Progenitor cell of endocrine pancreas (in vitro differentiated cells): ENCODE measurements at regions not wholly inside any gene's neighbourhood (a gene's known extent, or its start where the extent isn't known, plus 50 kb on each side); places are given as distances from the start of the nearest gene placed in this dataset.

ENCODE experiments used
- DNase-seq: peaks from one replicate; pipeline ENCODE4 v3.0.0; 2021; ENCODE audit warnings: low spot score; ENCODE audit not compliant: unreplicated experiment
- H3K27ac Mint-ChIP-seq: 2 replicates; pipeline ENCODE4 v1.8.0; 2021; ENCODE audit warnings: mild to moderate bottlenecking, moderate library complexity, mixed read lengths
- H3K27me3 Mint-ChIP-seq: 2 replicates; pipeline ENCODE4 v1.8.0; 2021; ENCODE audit warnings: mixed read lengths
- H3K36me3 Mint-ChIP-seq: 2 replicates; pipeline ENCODE4 v1.8.0; 2022; ENCODE audit warnings: mixed read lengths; ENCODE audit not compliant: insufficient read depth
- H3K4me1 Mint-ChIP-seq: 2 replicates; pipeline ENCODE4 v1.8.0; 2021; ENCODE audit warnings: low read depth, mixed read lengths
- H3K4me3 Mint-ChIP-seq: 2 replicates; pipeline ENCODE4 v1.8.0; 2021; ENCODE audit warnings: low read depth, mild to moderate bottlenecking, moderate library complexity, mixed read lengths
- H3K9me3 Mint-ChIP-seq: 2 replicates; pipeline ENCODE4 v1.8.0; 2021; ENCODE audit warnings: low read depth, mixed read lengths
- TF ChIP-seq, protein P1 (sequence below): fragments of 200-600 bp; sonication (generic); IDR thresholded peaks from one replicate; pipeline ENCODE4 v1.5.0; 2021; ENCODE audit warnings: antibody characterized with exemption, mild to moderate bottlenecking; ENCODE audit not compliant: unreplicated experiment

DNA sequence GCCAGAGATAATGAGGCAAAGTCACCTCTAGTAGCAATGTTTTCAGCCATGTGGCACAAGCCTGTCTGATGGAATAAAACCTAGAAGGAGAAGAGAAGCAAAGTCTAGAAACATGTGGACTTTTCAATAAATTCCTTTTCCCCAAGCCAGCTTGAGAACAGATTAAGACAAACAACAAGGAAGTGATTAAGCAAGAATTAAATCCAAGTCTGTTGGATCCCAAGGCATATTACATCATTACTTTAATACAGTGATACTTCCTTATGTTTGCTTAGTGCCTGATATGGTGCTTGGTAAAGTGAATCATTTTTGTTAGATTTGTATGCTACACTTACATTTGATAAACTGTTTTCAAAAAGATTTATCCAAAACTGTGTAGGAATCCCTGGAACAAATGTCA, 260.3 kb upstream of the FAM83B start:
- TF ChIP-seq, protein P1, sequence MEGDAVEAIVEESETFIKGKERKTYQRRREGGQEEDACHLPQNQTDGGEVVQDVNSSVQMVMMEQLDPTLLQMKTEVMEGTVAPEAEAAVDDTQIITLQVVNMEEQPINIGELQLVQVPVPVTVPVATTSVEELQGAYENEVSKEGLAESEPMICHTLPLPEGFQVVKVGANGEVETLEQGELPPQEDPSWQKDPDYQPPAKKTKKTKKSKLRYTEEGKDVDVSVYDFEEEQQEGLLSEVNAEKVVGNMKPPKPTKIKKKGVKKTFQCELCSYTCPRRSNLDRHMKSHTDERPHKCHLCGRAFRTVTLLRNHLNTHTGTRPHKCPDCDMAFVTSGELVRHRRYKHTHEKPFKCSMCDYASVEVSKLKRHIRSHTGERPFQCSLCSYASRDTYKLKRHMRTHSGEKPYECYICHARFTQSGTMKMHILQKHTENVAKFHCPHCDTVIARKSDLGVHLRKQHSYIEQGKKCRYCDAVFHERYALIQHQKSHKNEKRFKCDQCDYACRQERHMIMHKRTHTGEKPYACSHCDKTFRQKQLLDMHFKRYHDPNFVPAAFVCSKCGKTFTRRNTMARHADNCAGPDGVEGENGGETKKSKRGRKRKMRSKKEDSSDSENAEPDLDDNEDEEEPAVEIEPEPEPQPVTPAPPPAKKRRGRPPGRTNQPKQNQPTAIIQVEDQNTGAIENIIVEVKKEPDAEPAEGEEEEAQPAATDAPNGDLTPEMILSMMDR, result no peak
- H3K4me1 Mint-ChIP-seq, result peaks cover 3% of the 10 kb centered on the region
- H3K4me3 Mint-ChIP-seq, result no peak overlapping the region
- H3K27me3 Mint-ChIP-seq, result no peaks in the 10 kb centered on the region
- H3K27ac Mint-ChIP-seq, result no peak overlapping the region
- no peaks in the 10 kb centered on the region for H3K36me3 Mint-ChIP-seq
- H3K9me3 Mint-ChIP-seq, result peaks cover 10% of the 10 kb centered on the region
- no peak for DNase-seq

DNA sequence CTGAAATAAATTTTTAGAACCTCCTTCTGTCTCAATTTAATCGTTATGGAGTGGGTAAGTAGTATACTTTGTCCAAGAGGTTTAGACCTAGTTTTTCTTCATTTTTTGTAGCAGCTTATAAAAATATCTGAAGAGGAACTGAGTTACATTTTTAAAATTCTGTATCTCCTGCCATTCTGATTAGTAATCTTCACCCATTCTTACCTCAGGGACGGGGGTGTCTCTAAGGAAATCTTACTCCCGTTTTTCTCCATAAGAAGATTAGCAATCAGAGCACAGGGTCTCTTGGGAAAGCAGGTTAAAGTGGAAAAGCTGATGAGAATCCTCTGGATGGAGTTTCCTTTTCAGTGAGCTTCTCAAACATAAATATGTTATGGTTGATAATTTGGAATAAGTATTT, 259.3 kb upstream of the FAM83B start:
- no peaks in the 10 kb centered on the region for H3K27me3 Mint-ChIP-seq
- peaks cover 4% of the 10 kb centered on the region for H3K9me3 Mint-ChIP-seq
- DNase-seq, result no peak
- peaks cover 3% of the 10 kb centered on the region for H3K4me1 Mint-ChIP-seq
- TF ChIP-seq, protein P1, result no peak
- H3K27ac Mint-ChIP-seq, result no peak overlapping the region
- no peaks in the 10 kb centered on the region for H3K36me3 Mint-ChIP-seq
- H3K4me3 Mint-ChIP-seq, result no peak overlapping the region

DNA sequence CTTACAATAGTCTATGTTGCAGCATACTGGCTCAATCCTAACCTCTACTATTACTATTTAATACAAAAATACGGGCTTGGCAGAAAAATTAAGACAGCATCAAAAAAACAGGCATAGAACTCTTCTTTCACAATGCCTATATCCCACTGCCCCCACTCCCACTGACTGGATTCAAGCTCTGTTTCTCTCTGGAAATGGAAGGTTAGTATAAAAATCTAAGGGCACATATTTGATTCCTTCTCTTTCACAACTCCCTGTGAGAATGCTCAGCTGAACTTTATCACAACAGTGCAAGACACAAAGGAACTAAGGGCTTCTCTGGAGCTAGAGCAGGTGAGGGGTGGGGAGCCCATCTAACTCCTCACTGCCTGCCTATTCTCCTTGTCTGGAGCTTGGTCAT, 258.4 kb upstream of the FAM83B start:
- H3K9me3 Mint-ChIP-seq, result peaks cover 4% of the 10 kb centered on the region
- no peak for DNase-seq
- no peaks in the 10 kb centered on the region for H3K36me3 Mint-ChIP-seq
- H3K27me3 Mint-ChIP-seq, result no peaks in the 10 kb centered on the region
- TF ChIP-seq, protein P1, result no peak
- H3K27ac Mint-ChIP-seq, result no peak overlapping the region
- peaks cover 3% of the 10 kb centered on the region for H3K4me1 Mint-ChIP-seq
- no peak overlapping the region for H3K4me3 Mint-ChIP-seq

DNA sequence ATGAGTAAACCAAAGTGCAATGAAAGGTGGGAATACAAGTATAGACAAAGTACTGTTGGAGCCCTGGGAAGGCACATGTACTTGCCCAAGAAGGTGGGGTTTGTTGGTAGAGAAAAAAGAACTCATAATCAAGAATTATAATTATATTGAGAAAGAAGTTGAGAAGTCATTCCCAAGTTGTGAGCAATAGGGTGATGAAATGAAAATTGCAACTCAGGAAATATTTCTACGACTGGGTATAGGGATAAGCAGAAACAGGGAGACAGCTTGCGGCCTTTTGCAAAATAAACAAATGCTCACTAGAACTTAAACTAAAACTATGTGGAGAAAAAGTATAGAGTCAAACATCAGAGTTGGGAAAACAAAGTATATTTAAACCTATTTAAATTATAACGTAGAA, 250.7 kb upstream of the FAM83B start:
- no peaks in the 10 kb centered on the region for H3K36me3 Mint-ChIP-seq
- H3K4me3 Mint-ChIP-seq, result no peak overlapping the region
- no peaks in the 10 kb centered on the region for H3K9me3 Mint-ChIP-seq
- no peak for DNase-seq
- H3K4me1 Mint-ChIP-seq, result no peaks in the 10 kb centered on the region
- no peaks in the 10 kb centered on the region for H3K27me3 Mint-ChIP-seq
- no peak overlapping the region for H3K27ac Mint-ChIP-seq
- TF ChIP-seq, protein P1, result no peak

DNA sequence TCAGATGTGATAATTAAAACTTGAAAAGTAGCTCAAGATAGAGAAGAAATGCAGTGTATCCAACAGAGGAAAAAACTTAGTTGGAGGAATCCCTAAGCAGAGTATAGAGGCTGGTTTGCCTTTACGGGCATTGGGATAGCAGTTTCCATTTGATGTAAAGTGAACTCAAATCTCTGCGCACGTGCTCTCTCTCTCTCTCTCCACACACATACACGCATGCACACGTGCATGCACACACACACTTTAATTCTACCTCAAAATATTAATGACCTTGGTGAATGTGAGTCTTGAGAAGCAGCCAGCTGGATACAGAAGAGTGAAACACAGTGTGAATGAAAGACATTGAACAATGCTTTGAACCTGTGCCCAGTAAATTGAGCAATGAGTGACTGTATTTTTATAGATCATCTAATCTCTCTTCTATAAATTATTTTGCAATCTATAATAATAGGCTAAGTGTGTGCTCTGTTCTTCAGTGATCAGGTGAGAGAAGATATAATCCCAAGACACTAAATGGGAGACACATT, 247.7 kb upstream of the FAM83B start:
- H3K4me3 Mint-ChIP-seq, result no peak overlapping the region

More for the DNA sequence above, 247.7 kb upstream of the FAM83B start:
- Mint-ChIP-seq H3K27me3 (no peaks in the 10 kb centered on the region), H3K27ac (no peak overlapping the region), H3K9me3 (no peaks in the 10 kb centered on the region), H3K4me1 (peaks cover 6% of the 10 kb centered on the region), H3K36me3 (no peaks in the 10 kb centered on the region)
- TF ChIP-seq, protein P1, result no peak
- no peak for DNase-seq
